Upper lobe of left lung (tissue), 4 donors: ENCODE measurements at regions not wholly inside any gene's neighbourhood (a gene's known extent, or its start where the extent isn't known, plus 50 kb on each side); places are given as distances from the start of the nearest gene placed in this dataset.

ENCODE experiments used
- EP300 ChIP-seq, 4 donors: sonication (generic); formaldehyde crosslinking; IDR thresholded peaks; one replicate each; pipeline ENCODE4 v1.5.1; 2017; ENCODE audit warnings: antibody characterized with exemption in 4 of 4, control low read depth in 2 of 4
- POLR2A ChIP-seq, 4 donors: fragments of 450-650 bp; IDR thresholded peaks; one replicate each; pipeline ENCODE4 v1.5.1; 2016 to 2017; ENCODE audit warnings: antibody characterized with exemption in 4 of 4, mild to moderate bottlenecking in 2 of 4
- POLR2AphosphoS5 ChIP-seq, 2 donors: sonication (generic); formaldehyde crosslinking; IDR thresholded peaks; one replicate each; pipeline ENCODE4 v1.5.1; 2017; ENCODE audit warnings: antibody characterized with exemption in 2 of 2
- TF ChIP-seq, protein P1 (sequence below), 6 experiments: fragments of 450-650 bp in 4 of 6; fragments of 200-600 bp in 2 of 6; sonication (generic) in 2 of 6; IDR thresholded peaks; one replicate each; pipeline ENCODE4 v1.5.1; 2016 to 2019; ENCODE audit warnings: antibody characterized with exemption in 6 of 6

DNA sequence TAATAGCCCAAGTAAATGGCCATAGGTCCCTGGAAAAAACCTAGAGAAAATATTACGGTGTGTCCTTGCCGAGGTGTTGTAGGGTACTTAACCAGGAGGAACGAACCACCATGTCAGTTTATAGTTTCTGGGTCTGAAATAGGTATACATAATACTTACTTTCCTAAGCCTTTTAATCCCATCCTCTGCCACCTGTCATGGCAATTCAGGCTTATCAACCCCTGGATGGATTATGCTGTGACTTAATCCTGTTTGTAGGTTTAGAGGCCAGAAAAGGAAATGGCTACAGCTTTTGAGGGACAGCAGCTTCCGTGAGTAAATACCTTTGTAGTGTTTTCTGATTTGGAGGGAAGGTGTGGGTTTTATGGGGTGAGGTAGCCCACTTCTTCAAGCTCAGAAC, 89.1 kb upstream of the PTPRD start:
- no peak for TF ChIP-seq POLR2A (IDR thresholded peaks at IDR 0.05)
- TF ChIP-seq, protein P1, sequence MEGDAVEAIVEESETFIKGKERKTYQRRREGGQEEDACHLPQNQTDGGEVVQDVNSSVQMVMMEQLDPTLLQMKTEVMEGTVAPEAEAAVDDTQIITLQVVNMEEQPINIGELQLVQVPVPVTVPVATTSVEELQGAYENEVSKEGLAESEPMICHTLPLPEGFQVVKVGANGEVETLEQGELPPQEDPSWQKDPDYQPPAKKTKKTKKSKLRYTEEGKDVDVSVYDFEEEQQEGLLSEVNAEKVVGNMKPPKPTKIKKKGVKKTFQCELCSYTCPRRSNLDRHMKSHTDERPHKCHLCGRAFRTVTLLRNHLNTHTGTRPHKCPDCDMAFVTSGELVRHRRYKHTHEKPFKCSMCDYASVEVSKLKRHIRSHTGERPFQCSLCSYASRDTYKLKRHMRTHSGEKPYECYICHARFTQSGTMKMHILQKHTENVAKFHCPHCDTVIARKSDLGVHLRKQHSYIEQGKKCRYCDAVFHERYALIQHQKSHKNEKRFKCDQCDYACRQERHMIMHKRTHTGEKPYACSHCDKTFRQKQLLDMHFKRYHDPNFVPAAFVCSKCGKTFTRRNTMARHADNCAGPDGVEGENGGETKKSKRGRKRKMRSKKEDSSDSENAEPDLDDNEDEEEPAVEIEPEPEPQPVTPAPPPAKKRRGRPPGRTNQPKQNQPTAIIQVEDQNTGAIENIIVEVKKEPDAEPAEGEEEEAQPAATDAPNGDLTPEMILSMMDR (IDR thresholded peaks at IDR 0.05), result no peak
- no peak for TF ChIP-seq POLR2AphosphoS5 (IDR thresholded peaks at IDR 0.05)
- TF ChIP-seq EP300 (IDR thresholded peaks at IDR 0.05), result no peak
